ENCODE measurements at regions not wholly inside any gene's neighbourhood (a gene's known extent, or its start where the extent isn't known, plus 50 kb on each side); places are given as distances from the start of the nearest gene placed in this dataset.
"Not testable (repeated sequence)": the region's sequence is repeated elsewhere in the genome, so short reads cannot be mapped to it uniquely, and the experiment has no call there.

DNA sequence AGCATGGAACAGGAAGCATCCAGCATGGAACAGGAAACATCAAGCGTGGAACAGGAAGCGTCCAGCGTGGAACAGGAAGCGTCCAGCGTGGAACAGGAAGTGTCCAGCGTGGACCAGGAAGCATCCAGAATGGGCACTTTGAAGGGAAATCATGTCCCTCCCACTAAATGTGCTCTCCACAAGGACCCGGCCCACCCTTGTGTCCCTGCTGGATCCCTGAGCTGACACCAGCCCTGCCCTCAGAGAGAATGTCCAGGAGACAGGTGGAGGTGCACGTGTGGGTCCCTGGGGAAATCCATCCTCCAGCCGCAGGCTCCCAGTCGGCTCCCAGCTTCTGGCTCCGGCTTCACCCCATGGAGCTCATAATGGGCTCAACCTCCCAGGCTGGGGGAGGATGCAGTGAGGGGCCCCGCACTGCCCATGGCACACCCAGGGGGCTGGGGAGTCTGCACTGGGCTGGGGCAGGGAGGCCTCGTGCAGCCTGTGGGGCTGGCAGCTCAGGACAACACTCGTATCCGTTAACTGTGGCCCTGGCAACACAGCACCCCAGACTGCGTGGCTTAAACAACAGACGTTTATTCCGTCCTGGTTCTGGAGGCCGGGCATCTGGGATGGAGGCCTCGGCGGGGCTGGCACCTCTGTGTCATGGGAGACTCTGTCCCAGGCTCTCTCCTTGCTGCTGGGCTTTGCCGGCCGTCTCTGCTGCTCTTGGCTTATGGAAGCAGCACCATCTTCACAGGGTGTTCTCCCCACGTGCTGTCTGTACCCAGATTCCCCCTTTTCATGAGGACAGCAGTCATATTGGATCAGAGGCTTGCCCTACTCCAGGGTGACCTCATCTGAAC, 104.8 kb downstream of the TMEM121 start:
- H3K27me3 ChIP-seq (replicated peaks in 1 of 4; ENCODE audit: control extremely low read depth in 1 of 4, control insufficient read depth in 3 of 4, insufficient read depth in 4 of 4, low read length in 3 of 4); H3K36me3 ChIP-seq (replicated peaks in 1 of 2; ENCODE audit: control extremely low read depth in 1 of 2, control insufficient read depth in 1 of 2, extremely low read depth in 1 of 2, insufficient read depth in 2 of 2, low read length in 1 of 2); H3K4me3 ChIP-seq (ENCODE audit: control extremely low read depth in 1 of 5, extremely low read depth in 1 of 5, insufficient read depth in 1 of 5, low read depth in 2 of 5, low read length in 4 of 5); H4K20me1 ChIP-seq (ENCODE audit: control insufficient read depth, insufficient read depth, low read length, poor library complexity, severe bottlenecking); H3K27ac ChIP-seq (ENCODE audit: low read length in 2 of 2); H3K9me3 Mint-ChIP-seq (ENCODE audit: insufficient read depth); H3K9ac ChIP-seq (ENCODE audit: low read length); H3K4me2 ChIP-seq (replicated peaks; ENCODE audit: low read depth, low read length, poor library complexity, severe bottlenecking); H3K27me3 Mint-ChIP-seq; H3K4me3 Mint-ChIP-seq; H3K79me2 ChIP-seq (ENCODE audit: control insufficient read depth, insufficient read depth, low read length); intact Hi-C loops (cut with micrococcal nuclease); H2AFZ ChIP-seq (ENCODE audit: insufficient read depth, low read depth, low read length, poor library complexity, severe bottlenecking); ATAC-seq (ENCODE audit: low read depth); POLR2A ChIA-PET; CTCF ChIA-PET; DNase-seq: not testable (repeated sequence)
- Histone ChIP-seq H3K4me1 (ENCODE audit: control insufficient read depth in 2 of 2, insufficient read depth in 2 of 2, low read length in 2 of 2) (peaks cover 8 to 22% of the 10 kb centered on the region in 2 donors), H3K9me3 (ENCODE audit: control extremely low read depth in 1 of 3, control insufficient read depth in 2 of 3, insufficient read depth in 1 of 3, low read length in 2 of 3) (peaks cover 1 to 10% (median 9%) of the 10 kb centered on the region in 3 donors)
- peaks cover 32% of the 10 kb centered on the region for H3K4me1 Mint-ChIP-seq
- WGBS (ENCODE audit: insufficient coverage) = 85% methylated on average over 16 of the region's 24 CpGs
- peak overlapping the region; percentile 67 for H3K27ac Mint-ChIP-seq

DNA sequence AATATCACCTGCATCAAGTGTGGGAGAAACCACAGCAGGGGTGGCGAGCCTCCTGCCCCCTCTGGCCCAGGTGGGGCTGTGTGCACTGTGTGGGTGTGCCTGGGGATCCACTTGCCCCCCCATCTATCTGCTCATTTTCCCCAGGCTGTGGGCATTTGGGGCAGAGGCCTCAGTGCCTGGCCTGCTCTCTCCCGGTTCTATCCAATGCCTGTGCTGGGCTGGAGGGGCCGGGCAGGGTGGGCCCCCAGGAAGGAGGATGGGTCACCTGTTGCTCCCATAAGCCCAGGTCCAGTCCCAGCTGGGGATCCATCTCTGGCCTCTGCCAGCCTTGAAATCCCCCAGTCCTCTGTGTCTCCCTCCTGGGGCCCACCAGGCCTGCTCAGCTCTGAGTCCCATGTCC, 105.6 kb downstream of the TMEM121 start:
- WGBS (ENCODE audit: insufficient coverage) = 92% methylated on average over 2 of the region's 3 CpGs
- Histone ChIP-seq H3K9me3 (ENCODE audit: control extremely low read depth in 1 of 3, control insufficient read depth in 2 of 3, insufficient read depth in 1 of 3, low read length in 2 of 3) (peaks cover 1 to 10% (median 9%) of the 10 kb centered on the region in 3 donors), H3K4me3 (ENCODE audit: control extremely low read depth in 1 of 5, extremely low read depth in 1 of 5, insufficient read depth in 1 of 5, low read depth in 2 of 5, low read length in 4 of 5) (no peak overlapping the region), H4K20me1 (ENCODE audit: control insufficient read depth, insufficient read depth, low read length, poor library complexity, severe bottlenecking) (no peaks in the 10 kb centered on the region), H3K9ac (ENCODE audit: low read length) (no peak overlapping the region), H3K4me2 (replicated peaks; ENCODE audit: low read depth, low read length, poor library complexity, severe bottlenecking) (no peak overlapping the region), H3K27me3 (replicated peaks in 1 of 4; ENCODE audit: control extremely low read depth in 1 of 4, control insufficient read depth in 3 of 4, insufficient read depth in 4 of 4, low read length in 3 of 4) (no peaks in the 10 kb centered on the region), H3K79me2 (ENCODE audit: control insufficient read depth, insufficient read depth, low read length) (no peaks in the 10 kb centered on the region), H3K27ac (ENCODE audit: low read length in 2 of 2) (no peak overlapping the region), H3K36me3 (replicated peaks in 1 of 2; ENCODE audit: control extremely low read depth in 1 of 2, control insufficient read depth in 1 of 2, extremely low read depth in 1 of 2, insufficient read depth in 2 of 2, low read length in 1 of 2) (peaks cover 0 to 3% of the 10 kb centered on the region in 2 experiments), H3K4me1 (ENCODE audit: control insufficient read depth in 2 of 2, insufficient read depth in 2 of 2, low read length in 2 of 2) (peaks cover 8 to 22% of the 10 kb centered on the region in 2 donors), H2AFZ (ENCODE audit: insufficient read depth, low read depth, low read length, poor library complexity, severe bottlenecking) (no peak overlapping the region)
- peaks cover 36% of the 10 kb centered on the region for H3K4me1 Mint-ChIP-seq
- CTCF ChIA-PET = no interaction called here
- DNase-seq = no peak
- POLR2A ChIA-PET = no interaction called here
- H3K27ac Mint-ChIP-seq = no peak overlapping the region
- no peak overlapping the region for H3K4me3 Mint-ChIP-seq
- intact Hi-C loops (cut with micrococcal nuclease) = loop anchor here (2.0 kb wide), 1 partner anchor 15 kb away; no protein-coding TSS in a partner anchor
- no peak for TF ChIP-seq EZH2 (IDR thresholded peaks at IDR 0.05; ENCODE audit: borderline replicate concordance, insufficient read depth, low read depth, low read length, poor library complexity, severe bottlenecking)
- H3K9me3 Mint-ChIP-seq (ENCODE audit: insufficient read depth) = peaks cover 3% of the 10 kb centered on the region
- H3K27me3 Mint-ChIP-seq = no peaks in the 10 kb centered on the region
- no peak for ATAC-seq (ENCODE audit: low read depth)

DNA sequence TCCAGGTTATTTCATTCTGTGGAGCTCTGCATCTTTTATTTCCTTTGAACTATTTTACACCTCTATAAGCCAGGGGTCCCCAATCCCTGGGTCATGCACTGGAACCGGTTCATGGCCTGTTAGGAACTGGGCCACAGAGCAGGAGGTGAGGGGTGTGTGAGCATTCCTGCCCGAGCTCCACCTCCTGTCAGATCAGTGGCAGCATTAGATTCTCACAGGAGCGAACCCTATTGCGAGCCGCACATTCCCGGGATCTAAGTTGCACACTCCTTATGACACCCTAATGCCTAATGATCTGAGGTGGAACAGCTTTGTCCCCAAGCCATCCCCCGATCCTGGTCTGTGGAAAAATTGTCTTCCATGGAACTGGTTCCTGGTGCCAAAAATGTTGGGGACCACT, 107.2 kb downstream of the TMEM121 start:
- H4K20me1 ChIP-seq (ENCODE audit: control insufficient read depth, insufficient read depth, low read length, poor library complexity, severe bottlenecking); ATAC-seq (ENCODE audit: low read depth); H3K4me2 ChIP-seq (replicated peaks; ENCODE audit: low read depth, low read length, poor library complexity, severe bottlenecking); CTCF ChIA-PET; H3K79me2 ChIP-seq (ENCODE audit: control insufficient read depth, insufficient read depth, low read length); H3K9ac ChIP-seq (ENCODE audit: low read length); H3K9me3 Mint-ChIP-seq (ENCODE audit: insufficient read depth); H3K27me3 ChIP-seq (replicated peaks in 1 of 4; ENCODE audit: control extremely low read depth in 1 of 4, control insufficient read depth in 3 of 4, insufficient read depth in 4 of 4, low read length in 3 of 4); H2AFZ ChIP-seq (ENCODE audit: insufficient read depth, low read depth, low read length, poor library complexity, severe bottlenecking); H3K27ac ChIP-seq (ENCODE audit: low read length in 2 of 2); DNase-seq; H3K4me3 ChIP-seq (ENCODE audit: control extremely low read depth in 1 of 5, extremely low read depth in 1 of 5, insufficient read depth in 1 of 5, low read depth in 2 of 5, low read length in 4 of 5); H3K36me3 ChIP-seq (replicated peaks in 1 of 2; ENCODE audit: control extremely low read depth in 1 of 2, control insufficient read depth in 1 of 2, extremely low read depth in 1 of 2, insufficient read depth in 2 of 2, low read length in 1 of 2); H3K27me3 Mint-ChIP-seq; POLR2A ChIA-PET; H3K4me3 Mint-ChIP-seq: not testable (repeated sequence)
- 50% methylated on average over 1 of the region's 7 CpGs for whole genome bisulfite sequencing (ENCODE audit: insufficient coverage)
- Mint-ChIP-seq H3K4me1 (peaks cover 31% of the 10 kb centered on the region), H3K27ac (peak overlapping the region; percentile 32)
- H3K9me3 ChIP-seq (ENCODE audit: control extremely low read depth in 1 of 3, control insufficient read depth in 2 of 3, insufficient read depth in 1 of 3, low read length in 2 of 3) = peaks cover 1 to 10% (median 9%) of the 10 kb centered on the region in 3 donors
- intact Hi-C loops (cut with micrococcal nuclease) = loop anchor here (2.0 kb wide), 1 partner anchor 17 kb away; no protein-coding TSS in a partner anchor
- peaks cover 8 to 21% of the 10 kb centered on the region in 2 donors for H3K4me1 ChIP-seq (ENCODE audit: control insufficient read depth in 2 of 2, insufficient read depth in 2 of 2, low read length in 2 of 2)
